OCI-LY3 (cell line): ENCODE measurements at regions not wholly inside any gene's neighbourhood (a gene's known extent, or its start where the extent isn't known, plus 50 kb on each side); places are given as distances from the start of the nearest gene placed in this dataset.

Experiments used
- H2AFZ ChIP-seq: fragments of 200-600, 300-600 bp; shearing (Covaris generic); 2 replicates; pipeline ENCODE4 v1.6.0; 2014; ENCODE audit warnings: antibody characterized with exemption, low read depth, low read length
- H3K27ac ChIP-seq: fragments of 200-600, 300-600 bp; sonication (generic); 2 replicates; pipeline ENCODE4 v1.5.1; 2014; ENCODE audit warnings: mild to moderate bottlenecking, low read length, moderate library complexity, mixed read lengths
- H3K27me3 ChIP-seq: fragments of 200-600, 300-600 bp; sonication (generic); 2 replicates; pipeline ENCODE4 v1.6.1; 2014; ENCODE audit warnings: low read depth, low read length, mixed read lengths
- H3K36me3 ChIP-seq: fragments of 200-600, 300-600 bp; sonication (generic); replicated peaks from 2 replicates; pipeline ENCODE3; 2014; ENCODE audit warnings: low read depth, low read length, mixed read lengths
- H3K4me1 ChIP-seq: fragments of 300-600, 200-600 bp; sonication (generic); 2 replicates; pipeline ENCODE4 v1.6.1; 2014; ENCODE audit warnings: low read length, mixed read lengths
- H3K4me2 ChIP-seq: fragments of 200-600, 300-600 bp; sonication (generic); 2 replicates; pipeline ENCODE4 v1.6.1; 2014; ENCODE audit warnings: low read length, mixed read lengths
- H3K4me3 ChIP-seq: fragments of 300-600, 200-600 bp; sonication (generic); 2 replicates; pipeline ENCODE4 v1.5.1; 2014; ENCODE audit warnings: antibody characterized with exemption, mild to moderate bottlenecking, low read length, moderate library complexity
- H3K79me2 ChIP-seq: fragments of 300-600, 200-600 bp; shearing (Covaris generic); 2 replicates; pipeline ENCODE4 v1.6.1; 2014; ENCODE audit warnings: mild to moderate bottlenecking, low read length, mixed read lengths
- H3K9ac ChIP-seq: fragments of 300-600, 200-600 bp; shearing (Covaris generic); 2 replicates; pipeline ENCODE4 v1.6.0; 2014; ENCODE audit warnings: mild to moderate bottlenecking, low read length, moderate library complexity
- H3K9me3 ChIP-seq: fragments of 200-600, 300-600 bp; shearing (Covaris generic); 2 replicates; pipeline ENCODE4 v1.6.1; 2014; ENCODE audit warnings: low read length, mixed read lengths; ENCODE audit not compliant: insufficient read depth
- H4K20me1 ChIP-seq: fragments of 200-600, 300-600 bp; sonication (generic); 2 replicates; pipeline ENCODE4 v1.6.1; 2016; ENCODE audit warnings: low read length, mixed read lengths; ENCODE audit not compliant: insufficient read depth
- EZH2phosphoT487 ChIP-seq: fragments of 200-600 bp; shearing (Covaris generic); IDR thresholded peaks from 2 replicates; pipeline ENCODE4 v1.6.1; 2018; ENCODE audit warnings: antibody characterized with exemption, mixed run types, low read depth
- TF ChIP-seq, protein P1 (sequence below): fragments of 200-600, 300-600 bp; sonication (generic); IDR thresholded peaks from 2 replicates; pipeline ENCODE4 v1.5.1; 2014; ENCODE audit warnings: antibody characterized with exemption, low read length, low read depth

DNA sequence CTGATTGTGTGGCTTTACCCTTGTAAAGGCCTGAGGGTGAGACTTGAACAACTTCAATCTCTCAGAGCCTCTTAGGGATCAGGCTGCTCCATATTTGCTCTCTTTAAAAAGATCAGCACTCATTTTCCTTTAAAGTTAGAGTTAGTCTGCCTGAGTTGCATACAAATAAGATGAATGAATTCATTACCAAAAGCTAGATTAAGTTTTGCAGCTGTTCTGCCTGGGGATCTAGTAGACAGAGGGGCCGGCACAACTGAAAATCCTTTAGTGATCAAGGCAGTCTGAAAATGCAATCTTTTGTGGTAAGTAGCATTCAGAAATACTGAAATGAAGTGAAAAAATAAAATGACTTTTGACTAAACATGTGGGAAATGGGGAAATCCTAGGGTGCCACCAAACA lies 264.0 kb downstream of the MAN2A1 start:
- H3K4me2 ChIP-seq = peak overlapping the region; percentile 14
- H3K9ac ChIP-seq = no peak overlapping the region
- no peaks in the 10 kb centered on the region for H3K9me3 ChIP-seq
- no peaks in the 10 kb centered on the region for H3K36me3 ChIP-seq
- peaks cover 12% of the 10 kb centered on the region for H3K4me1 ChIP-seq
- TF ChIP-seq, protein P1, sequence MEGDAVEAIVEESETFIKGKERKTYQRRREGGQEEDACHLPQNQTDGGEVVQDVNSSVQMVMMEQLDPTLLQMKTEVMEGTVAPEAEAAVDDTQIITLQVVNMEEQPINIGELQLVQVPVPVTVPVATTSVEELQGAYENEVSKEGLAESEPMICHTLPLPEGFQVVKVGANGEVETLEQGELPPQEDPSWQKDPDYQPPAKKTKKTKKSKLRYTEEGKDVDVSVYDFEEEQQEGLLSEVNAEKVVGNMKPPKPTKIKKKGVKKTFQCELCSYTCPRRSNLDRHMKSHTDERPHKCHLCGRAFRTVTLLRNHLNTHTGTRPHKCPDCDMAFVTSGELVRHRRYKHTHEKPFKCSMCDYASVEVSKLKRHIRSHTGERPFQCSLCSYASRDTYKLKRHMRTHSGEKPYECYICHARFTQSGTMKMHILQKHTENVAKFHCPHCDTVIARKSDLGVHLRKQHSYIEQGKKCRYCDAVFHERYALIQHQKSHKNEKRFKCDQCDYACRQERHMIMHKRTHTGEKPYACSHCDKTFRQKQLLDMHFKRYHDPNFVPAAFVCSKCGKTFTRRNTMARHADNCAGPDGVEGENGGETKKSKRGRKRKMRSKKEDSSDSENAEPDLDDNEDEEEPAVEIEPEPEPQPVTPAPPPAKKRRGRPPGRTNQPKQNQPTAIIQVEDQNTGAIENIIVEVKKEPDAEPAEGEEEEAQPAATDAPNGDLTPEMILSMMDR = no peak
- no peak for TF ChIP-seq EZH2phosphoT487
- H3K27ac ChIP-seq = no peak overlapping the region
- H2AFZ ChIP-seq = no peak overlapping the region
- no peaks in the 10 kb centered on the region for H3K79me2 ChIP-seq
- H3K4me3 ChIP-seq = no peak overlapping the region
- H4K20me1 ChIP-seq = no peaks in the 10 kb centered on the region
- no peaks in the 10 kb centered on the region for H3K27me3 ChIP-seq

DNA sequence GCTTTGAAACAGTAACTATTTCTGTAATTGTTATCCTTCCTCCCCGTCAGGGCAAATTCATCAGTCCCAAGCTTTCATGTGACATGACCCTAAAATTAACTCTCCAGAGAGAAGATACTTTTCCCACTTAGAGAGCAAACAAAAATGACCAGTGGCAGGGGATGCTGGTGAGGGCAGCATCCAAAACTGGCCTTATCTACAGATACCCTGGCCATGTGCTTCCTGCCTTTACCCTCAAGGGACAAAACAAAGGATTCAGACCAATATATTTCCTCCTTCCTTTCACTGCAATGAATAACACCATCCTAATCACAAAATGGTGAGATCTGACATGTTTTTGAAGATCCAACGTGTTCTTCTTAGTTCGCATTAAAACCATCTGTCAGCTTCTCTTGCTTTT lies 267.2 kb downstream of the MAN2A1 start:
- no peak overlapping the region for H3K4me3 ChIP-seq
- TF ChIP-seq EZH2phosphoT487 = no peak
- TF ChIP-seq, protein P1 = no peak

DNA sequence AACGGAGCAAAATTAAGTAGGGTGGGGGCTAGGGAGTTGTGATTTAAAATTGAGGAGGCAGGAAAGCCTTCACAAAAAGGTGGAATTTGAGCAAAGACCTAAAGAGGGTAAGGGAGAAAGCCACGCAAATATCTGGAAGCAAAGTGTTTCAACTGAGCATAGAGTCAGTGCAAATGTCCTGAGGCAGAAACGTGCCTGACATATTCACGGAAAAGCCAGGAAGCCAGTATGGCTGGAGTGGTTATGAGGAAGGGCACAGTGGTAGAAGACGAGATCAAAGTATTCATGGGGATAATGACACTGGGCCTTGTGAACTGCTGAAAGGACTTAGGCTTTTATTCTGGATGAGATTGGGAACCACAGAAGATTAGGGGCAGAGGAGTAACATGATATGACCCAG lies 268.4 kb downstream of the MAN2A1 start:
- Histone ChIP-seq H3K9me3 (no peaks in the 10 kb centered on the region), H3K27ac (no peak overlapping the region), H3K79me2 (no peaks in the 10 kb centered on the region), H3K4me2 (no peak overlapping the region), H3K4me1 (peaks cover 27% of the 10 kb centered on the region), H3K27me3 (no peaks in the 10 kb centered on the region), H4K20me1 (no peaks in the 10 kb centered on the region), H2AFZ (no peak overlapping the region), H3K4me3 (no peak overlapping the region), H3K9ac (no peak overlapping the region), H3K36me3 (no peaks in the 10 kb centered on the region)
- TF ChIP-seq, protein P1 = no peak
- TF ChIP-seq EZH2phosphoT487 = no peak

More for the DNA sequence above, 267.2 kb downstream of the MAN2A1 start:
- H3K9me3 ChIP-seq = no peaks in the 10 kb centered on the region
- no peak overlapping the region for H2AFZ ChIP-seq
- H3K4me2 ChIP-seq = no peak overlapping the region
- no peaks in the 10 kb centered on the region for H3K27me3 ChIP-seq
- H3K36me3 ChIP-seq = no peaks in the 10 kb centered on the region
- H4K20me1 ChIP-seq = no peaks in the 10 kb centered on the region
- H3K79me2 ChIP-seq = no peaks in the 10 kb centered on the region
- peaks cover 15% of the 10 kb centered on the region for H3K4me1 ChIP-seq
- H3K27ac ChIP-seq = no peak overlapping the region
- no peak overlapping the region for H3K9ac ChIP-seq

DNA sequence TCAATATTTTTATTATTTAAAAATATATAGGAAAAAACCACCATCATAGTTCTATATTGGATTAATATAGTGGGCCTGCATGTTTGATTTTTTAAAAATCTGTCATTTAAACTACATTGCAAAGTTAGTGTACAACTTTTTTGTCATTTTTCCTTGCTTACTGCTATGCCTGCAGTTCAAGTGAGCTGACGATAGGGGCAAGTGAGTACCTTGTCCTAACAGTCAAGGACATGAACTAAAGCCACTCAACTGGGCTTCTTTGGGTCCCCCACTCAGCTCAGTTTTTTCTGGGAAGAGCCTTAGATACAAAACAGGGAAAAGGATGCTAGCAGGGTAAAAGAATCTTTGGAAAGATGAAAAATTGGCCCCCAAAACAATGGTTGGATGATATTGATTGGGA lies 269.9 kb downstream of the MAN2A1 start:
- no peak overlapping the region for H3K4me2 ChIP-seq
- no peaks in the 10 kb centered on the region for H3K36me3 ChIP-seq
- H3K9me3 ChIP-seq = no peaks in the 10 kb centered on the region
- H3K4me1 ChIP-seq = peaks cover 31% of the 10 kb centered on the region
- H3K4me3 ChIP-seq = no peak overlapping the region
- TF ChIP-seq EZH2phosphoT487 = no peak
- TF ChIP-seq, protein P1 = no peak
- H3K79me2 ChIP-seq = no peaks in the 10 kb centered on the region
- no peaks in the 10 kb centered on the region for H3K27me3 ChIP-seq
- H4K20me1 ChIP-seq = no peaks in the 10 kb centered on the region
- H2AFZ ChIP-seq = no peak overlapping the region
- no peak overlapping the region for H3K9ac ChIP-seq
- no peak overlapping the region for H3K27ac ChIP-seq
